ENCODE measurements at regions not wholly inside any gene's neighbourhood (a gene's known extent, or its start where the extent isn't known, plus 50 kb on each side); places are given as distances from the start of the nearest gene placed in this dataset.
"Not testable (repeated sequence)": the region's sequence is repeated elsewhere in the genome, so short reads cannot be mapped to it uniquely, and the experiment has no call there.

- no peak for DNase-seq
Observed at GRCh38 chr2:219727771-219728429, 100.5 kb downstream of the SLC4A3 start.

- DNase-seq, result no peak
Observed at GRCh38 chr2:219728991-219729487, 101.6 kb downstream of the SLC4A3 start.

DNA sequence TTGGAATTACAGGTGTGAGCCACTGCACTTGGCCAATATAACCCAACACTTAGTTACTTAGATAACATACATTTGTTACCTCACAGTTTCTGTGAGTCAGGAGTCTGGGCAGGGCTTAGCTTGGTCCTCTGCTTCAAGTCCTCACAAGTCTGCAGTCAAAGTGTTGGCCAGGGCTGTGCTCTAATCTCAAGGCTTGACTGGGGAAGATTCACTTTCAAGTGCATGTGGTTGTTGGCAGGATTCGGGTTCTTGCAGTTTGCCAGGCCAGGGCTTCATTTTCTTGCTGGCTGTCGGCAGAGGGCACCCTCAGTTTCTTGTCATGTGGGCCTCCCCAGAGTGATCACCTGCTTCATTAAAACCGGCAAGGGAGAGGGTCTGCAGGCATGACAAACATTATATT lies 103.7 kb downstream of the SLC4A3 start:
- DNase-seq, result no peak

DNA sequence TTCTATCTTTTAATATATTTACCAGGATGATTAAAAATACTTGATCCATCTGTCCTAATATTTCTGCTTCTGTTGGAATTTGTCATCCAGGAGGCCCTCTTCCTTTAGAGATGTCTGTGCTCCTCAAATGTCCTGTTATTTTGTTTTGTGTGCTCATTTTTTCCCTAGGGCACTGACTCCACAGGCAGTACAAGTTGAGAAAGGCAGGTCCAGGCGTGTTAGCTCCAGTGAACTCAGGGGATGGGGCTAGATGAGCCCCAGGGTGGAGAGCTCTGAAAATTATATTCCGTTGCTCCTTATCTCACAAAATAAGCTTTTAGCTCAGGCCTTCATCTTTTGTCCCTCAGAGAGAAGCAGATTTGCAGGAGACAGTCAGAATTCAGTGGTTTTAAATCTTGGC lies 105.7 kb downstream of the SLC4A3 start:
- DNase-seq, result no peak

- no peak for DNase-seq
Observed at GRCh38 chr2:219733746-219734145, 106.3 kb downstream of the SLC4A3 start.

GRCh38 chr2:219736209-219736608 lies 108.8 kb downstream of the SLC4A3 start:
- peak; percentile 22 for DNase-seq

- no peak for DNase-seq
Observed at GRCh38 chr2:219737270-219737691, 109.9 kb downstream of the SLC4A3 start.

DNA sequence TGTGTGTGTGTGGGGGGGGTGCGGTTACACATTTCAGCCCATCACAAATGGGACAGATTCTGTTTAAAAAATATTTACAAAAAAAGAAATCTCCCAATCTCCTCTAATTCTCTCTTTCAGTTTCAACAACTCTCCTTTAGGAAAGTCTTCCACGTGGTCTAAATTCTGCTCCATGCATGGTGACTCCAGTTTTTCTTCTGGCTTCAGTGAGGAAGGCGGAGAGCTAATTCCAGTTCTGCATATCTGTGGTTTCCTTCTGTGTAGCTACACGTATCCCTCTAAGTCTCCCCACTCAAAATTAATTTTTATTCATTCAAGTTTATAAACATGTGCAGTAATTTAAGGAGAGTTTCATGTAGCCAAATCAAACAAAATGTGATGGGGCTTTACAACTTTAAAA lies 111.6 kb downstream of the SLC4A3 start:
- no peak for DNase-seq

DNA sequence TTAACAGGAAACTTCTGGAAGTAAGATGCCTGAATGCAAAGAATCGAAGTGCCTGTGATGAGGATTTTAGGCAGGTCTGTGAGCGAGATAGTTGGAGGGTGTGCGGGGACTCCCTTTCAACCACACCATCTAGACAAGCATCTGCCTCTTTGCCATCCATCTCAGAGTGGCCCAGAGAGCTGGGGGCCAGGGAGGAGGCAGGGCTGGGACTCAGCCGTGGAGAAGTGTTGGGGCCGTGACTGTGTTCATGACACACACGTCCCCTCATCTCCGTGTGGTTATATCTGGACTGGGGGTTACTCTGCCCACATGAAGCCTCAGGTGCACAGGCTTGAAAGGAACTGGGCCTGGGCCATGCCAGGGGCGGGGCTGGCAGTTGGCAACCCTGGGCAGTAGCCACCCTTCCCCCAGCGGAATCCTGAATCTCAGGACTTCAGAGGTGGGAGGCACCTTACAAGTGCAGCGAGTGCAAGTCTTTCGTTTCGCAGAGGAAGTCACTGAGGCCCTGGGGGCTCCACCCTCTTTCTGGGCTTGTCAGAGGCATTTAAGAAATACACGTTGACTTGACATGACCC lies 112.5 kb downstream of the SLC4A3 start:
- DNase-seq, result no peak

GRCh38 chr2:219743548-219743947 lies 116.1 kb downstream of the SLC4A3 start:
- DNase-seq, result no peak

DNA sequence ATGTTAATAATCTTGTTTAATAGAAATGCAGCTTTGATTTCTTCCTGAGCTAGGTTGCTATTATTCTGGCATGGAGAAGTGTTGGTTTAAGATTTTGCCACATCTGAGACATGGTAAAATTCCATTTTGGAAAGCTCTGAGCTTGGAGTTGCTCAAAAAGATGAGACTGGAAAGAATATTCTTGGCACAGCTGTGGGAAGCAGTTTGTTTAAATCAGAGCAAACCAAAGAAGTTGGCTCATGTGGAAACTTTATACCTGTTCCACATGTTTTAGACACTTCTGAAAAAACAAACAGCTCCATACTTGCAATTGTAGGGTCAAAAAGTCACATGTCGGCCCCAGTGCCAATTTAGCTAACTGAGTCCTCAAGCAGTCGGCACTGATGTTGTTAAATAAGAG lies 116.6 kb downstream of the SLC4A3 start:
- DNase-seq, result no peak

DNA sequence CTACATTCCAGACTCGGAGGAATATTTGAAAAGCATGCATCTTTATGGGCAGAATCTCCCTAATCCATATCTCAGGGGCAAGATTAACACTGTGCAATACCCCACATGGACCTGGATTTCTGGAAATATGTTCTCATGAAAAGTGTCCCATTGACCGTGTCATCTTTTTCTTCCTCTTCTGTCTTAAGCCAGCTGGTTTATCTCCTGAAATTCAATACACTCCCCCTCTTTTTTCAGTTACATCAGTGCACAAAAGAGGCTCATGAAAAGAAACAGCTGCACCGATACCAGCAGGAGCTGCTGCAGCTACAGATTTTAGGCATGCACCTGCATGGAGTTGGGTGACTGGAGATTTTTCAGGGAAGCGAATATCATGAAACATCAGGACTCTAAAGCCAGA lies 117.2 kb downstream of the SLC4A3 start:
- no peak for DNase-seq

DNA sequence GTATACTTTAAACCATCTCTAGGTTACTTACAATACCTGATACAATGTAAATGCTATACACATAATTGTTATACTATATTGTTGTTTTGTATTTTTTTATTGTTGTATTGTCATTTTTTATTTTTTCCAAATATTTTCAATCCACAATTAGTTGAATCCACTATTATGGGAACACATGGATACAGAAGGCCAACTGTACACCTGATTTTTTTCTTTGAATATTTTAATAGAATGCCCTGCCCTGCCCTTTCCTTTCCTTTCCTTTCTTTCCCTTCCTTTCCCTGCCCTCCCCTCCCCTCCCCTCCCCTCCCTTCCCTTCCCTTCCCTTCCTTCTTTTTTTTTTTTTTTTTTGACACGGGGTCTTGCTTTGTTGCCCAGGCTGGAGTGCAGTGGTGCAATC lies 120.2 kb downstream of the SLC4A3 start:
- DNase-seq, result no peak

- DNase-seq, result no peak
Observed at GRCh38 chr2:219748671-219749570, 121.5 kb downstream of the SLC4A3 start.

DNA sequence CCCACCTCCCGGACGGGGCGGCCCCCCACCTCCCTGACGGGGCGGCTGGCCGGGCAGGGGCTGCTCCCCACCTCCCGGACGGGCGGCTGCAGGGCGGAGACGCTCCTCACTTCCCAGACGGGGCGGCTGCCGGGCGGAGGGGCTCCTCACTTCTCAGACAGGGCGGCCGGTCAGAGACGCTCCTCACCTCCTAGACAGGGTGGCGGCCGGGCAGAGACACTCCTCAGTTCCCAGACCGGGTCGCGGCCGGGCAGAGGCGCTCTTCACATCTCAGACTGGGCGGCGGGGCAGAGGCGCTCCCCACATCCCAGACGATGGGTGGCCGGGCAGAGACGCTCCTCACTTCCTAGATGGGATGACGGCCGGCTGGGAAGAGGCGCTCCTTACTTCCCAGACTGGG lies 123.7 kb downstream of the SLC4A3 start:
- not testable (repeated sequence) for DNase-seq

DNA sequence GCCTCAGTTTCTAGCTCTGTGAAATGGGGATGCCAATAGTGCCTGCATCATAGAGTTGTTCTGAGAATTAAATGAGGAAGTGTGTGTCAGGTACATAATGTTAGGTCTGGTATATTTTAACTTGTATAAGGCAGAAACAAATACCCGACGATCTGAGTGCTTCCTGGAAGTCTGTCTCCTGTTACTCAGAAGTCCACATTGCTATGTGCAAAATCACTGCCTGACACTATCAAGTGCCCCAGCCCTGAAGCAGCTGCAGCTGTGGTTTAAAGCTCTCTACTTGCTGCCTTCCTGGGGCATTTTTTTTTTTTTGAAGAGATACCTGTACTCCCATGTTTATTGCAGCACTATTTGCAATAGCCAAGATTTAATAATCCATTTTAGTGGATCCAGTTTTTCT lies 125.3 kb downstream of the SLC4A3 start:
- DNase-seq, result no peak

DNA sequence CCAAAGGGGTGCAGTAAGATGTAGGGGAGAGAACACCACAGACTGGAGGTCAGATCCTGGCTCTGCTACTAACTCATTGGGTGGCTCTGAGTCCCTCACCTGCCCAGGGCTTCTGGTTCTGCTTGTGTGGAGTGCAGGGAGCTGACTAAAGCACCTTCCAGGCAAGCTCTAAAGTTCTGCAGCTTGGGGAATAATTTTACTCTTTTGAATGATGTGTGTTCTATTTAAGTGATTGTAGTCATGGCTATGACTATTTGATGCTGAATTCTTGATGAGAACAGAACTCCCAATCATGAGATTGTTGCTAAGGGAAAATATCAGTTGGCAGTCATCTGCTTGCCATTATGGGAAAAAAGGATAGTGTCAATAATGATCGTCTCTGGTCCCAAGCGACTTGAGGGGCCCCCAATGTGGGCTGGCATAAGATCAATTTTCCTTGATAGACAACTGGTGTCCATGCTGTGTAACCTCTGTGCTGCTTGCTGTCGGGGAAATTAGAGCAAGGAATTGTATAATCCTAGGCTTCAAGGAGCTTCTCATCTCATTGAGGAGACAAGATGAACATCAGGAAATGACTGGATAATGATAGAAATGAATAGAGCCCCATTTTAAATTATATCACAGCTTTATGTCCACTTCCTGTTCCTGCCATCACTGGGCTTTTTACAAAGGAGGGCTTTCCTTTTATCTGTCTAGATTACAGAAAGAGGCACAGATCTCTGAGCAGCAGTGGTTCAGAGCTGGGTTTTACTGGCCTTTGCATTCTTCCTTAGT lies 131.7 kb downstream of the SLC4A3 start:
- DNase-seq, result no peak

DNA sequence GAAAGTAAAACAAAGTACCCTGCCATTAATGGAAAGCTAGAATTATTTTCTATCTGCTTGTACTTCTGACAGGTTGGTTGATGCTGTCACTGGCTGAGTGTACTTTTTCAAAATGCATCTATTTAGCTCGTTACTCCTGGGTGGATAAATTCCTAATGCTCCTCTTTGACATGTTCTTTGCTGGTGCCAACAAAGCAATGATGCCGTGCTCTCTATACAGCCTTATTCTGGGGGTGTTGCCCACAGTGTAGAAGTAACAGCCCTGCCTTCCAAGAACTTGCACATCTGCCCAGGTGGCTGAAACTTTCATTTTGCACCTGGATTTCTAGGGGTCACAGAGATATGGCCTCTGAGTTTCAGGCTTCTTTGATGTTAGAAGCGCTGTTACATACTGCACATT lies 132.4 kb downstream of the SLC4A3 start:
- no peak for DNase-seq

- no peak for DNase-seq
Observed at GRCh38 chr2:219765231-219765911, 137.9 kb downstream of the SLC4A3 start.

GRCh38 chr2:219766658-219767057 lies 139.2 kb downstream of the SLC4A3 start:
- no peak for DNase-seq

GRCh38 chr2:219769090-219769910 lies 141.9 kb downstream of the SLC4A3 start:
- DNase-seq, result no peak
